Prostate gland (tissue), 2 donors: ENCODE measurements at regions not wholly inside any gene's neighbourhood (a gene's known extent, or its start where the extent isn't known, plus 50 kb on each side); places are given as distances from the start of the nearest gene placed in this dataset.

Experiments used
- DNase-seq: peaks from one replicate; pipeline ENCODE4 v3.0.0-alpha.2; 2019; ENCODE audit warnings: low spot score
- H3K27ac ChIP-seq, 2 donors: fragments of 200-600 bp; sonication (generic); 2 replicates each; pipeline ENCODE4 v1.5.1; 2017 to 2019
- H3K27me3 ChIP-seq: fragments of 200-600 bp; sonication (generic); replicated peaks from 2 replicates; pipeline ENCODE4 v1.5.1; 2019; ENCODE audit not compliant: insufficient read depth
- H3K36me3 ChIP-seq, 2 donors: fragments of 200-600 bp; sonication (generic); 1 replicate in 1 of 2; 2 replicates in 1 of 2; pipeline versions ENCODE4 v1.5.1 to v1.8.1; 2017 to 2019
- H3K4me1 ChIP-seq: fragments of 200-600 bp; sonication (generic); replicated peaks from 2 replicates; pipeline ENCODE4 v1.5.1; 2019
- H3K4me3 ChIP-seq, 2 donors: fragments of 200-600 bp; sonication (generic); 2 replicates each; pipeline ENCODE4 v1.5.1; 2017 to 2019
- H3K9me3 ChIP-seq: fragments of 200-600 bp; sonication (generic); 2 replicates; pipeline ENCODE4 v1.5.1; 2017
- POLR2A ChIP-seq: fragments of 450-650 bp; IDR thresholded peaks from one replicate; pipeline ENCODE4 v1.6.1; 2016; ENCODE audit warnings: antibody characterized with exemption, mild to moderate bottlenecking
- POLR2AphosphoS5 ChIP-seq: sonication (generic); formaldehyde crosslinking; IDR thresholded peaks from one replicate; pipeline ENCODE4 v1.6.1; 2017; ENCODE audit warnings: antibody characterized with exemption
- WGBS: methylation state at CpG from one replicate; pipeline ENCODE4 v1.1.5; 2018; 5-methylcytosine and 5-hydroxymethylcytosine counted together
- intact Hi-C: fragments of 100-400 bp; cut with DNase I; formaldehyde crosslinking; loops from one replicate; pipeline ENCODE4 v1.14.2; 2022
- TF ChIP-seq, protein P1 (sequence below), 4 experiments: fragments of 200-600 bp in 2 of 4; fragments of 450-650 bp in 2 of 4; sonication (generic) in 2 of 4; IDR thresholded peaks; 1 replicate in 3 of 4; 2 replicates in 1 of 4; pipeline ENCODE4 v1.5.1; 2016 to 2019; ENCODE audit warnings: antibody characterized with exemption in 4 of 4, mild to moderate bottlenecking in 2 of 4, moderate library complexity in 2 of 4

DNA sequence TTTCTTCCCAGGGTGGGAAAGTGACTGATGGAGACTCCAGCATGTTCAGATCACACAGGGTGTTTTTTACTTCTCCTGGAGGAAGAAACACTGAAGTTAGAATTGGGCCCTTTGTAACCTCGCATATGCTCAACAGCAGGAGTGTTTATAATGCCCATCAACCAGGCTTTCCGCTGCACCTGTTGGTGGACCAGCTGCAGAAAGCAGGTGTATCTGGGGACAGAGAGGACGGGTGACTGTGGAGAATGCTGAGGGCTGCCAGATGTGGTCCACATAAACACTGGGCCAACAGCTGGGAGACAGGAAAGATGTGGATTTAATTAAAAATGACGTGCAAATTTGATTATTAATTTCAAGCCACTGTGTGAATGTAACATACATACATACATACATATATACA, 335.5 kb upstream of the SPRED2 start:
- WGBS: 91% methylated on average over 4 of the region's 4 CpGs
- Histone ChIP-seq H3K4me1 (no peaks in the 10 kb centered on the region), H3K27me3 (no peaks in the 10 kb centered on the region), H3K27ac (no peak overlapping the region), H3K9me3 (no peaks in the 10 kb centered on the region), H3K4me3 (no peak overlapping the region), H3K36me3 (no peaks in the 10 kb centered on the region)
- TF ChIP-seq POLR2A: no peak
- no peak for TF ChIP-seq POLR2AphosphoS5
- TF ChIP-seq, protein P1, sequence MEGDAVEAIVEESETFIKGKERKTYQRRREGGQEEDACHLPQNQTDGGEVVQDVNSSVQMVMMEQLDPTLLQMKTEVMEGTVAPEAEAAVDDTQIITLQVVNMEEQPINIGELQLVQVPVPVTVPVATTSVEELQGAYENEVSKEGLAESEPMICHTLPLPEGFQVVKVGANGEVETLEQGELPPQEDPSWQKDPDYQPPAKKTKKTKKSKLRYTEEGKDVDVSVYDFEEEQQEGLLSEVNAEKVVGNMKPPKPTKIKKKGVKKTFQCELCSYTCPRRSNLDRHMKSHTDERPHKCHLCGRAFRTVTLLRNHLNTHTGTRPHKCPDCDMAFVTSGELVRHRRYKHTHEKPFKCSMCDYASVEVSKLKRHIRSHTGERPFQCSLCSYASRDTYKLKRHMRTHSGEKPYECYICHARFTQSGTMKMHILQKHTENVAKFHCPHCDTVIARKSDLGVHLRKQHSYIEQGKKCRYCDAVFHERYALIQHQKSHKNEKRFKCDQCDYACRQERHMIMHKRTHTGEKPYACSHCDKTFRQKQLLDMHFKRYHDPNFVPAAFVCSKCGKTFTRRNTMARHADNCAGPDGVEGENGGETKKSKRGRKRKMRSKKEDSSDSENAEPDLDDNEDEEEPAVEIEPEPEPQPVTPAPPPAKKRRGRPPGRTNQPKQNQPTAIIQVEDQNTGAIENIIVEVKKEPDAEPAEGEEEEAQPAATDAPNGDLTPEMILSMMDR (IDR thresholded peaks at IDR 0.05): no peak
- DNase-seq: no peak
- intact Hi-C loops: no loop called here

DNA sequence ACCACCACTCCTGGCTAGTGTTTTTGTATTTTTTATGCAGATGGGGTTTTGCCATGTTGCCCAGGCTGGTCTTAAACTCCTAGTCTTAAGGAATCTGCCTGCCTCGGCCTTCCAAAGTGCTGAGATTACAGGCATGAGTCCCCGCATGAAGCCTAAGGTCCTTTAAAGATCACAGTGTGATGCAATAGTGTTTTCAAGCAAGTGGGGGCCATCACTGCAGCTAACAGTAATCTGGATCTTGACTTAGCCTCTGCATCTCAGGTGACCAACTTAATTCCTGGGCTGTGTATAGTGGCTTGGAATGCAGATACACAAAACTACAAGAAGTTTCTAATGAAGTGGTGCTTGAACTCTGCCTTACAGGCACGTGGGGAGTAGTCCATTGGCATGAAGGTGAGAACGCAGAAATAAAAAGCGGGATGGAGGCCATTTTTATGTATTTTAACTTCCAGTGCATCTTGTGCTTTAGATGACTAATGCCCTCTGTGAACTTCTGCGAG, 334.4 kb upstream of the SPRED2 start:
- Histone ChIP-seq H3K4me1 (no peaks in the 10 kb centered on the region), H3K27ac (no peak overlapping the region), H3K27me3 (no peaks in the 10 kb centered on the region), H3K36me3 (no peaks in the 10 kb centered on the region), H3K4me3 (no peak overlapping the region), H3K9me3 (no peaks in the 10 kb centered on the region)
- intact Hi-C loops: no loop called here
- WGBS: 87% methylated on average over 6 of the region's 6 CpGs
- TF ChIP-seq POLR2AphosphoS5: no peak
- TF ChIP-seq POLR2A: no peak
- TF ChIP-seq, protein P1 (IDR thresholded peaks at IDR 0.05): no peak
- no peak for DNase-seq

- Histone ChIP-seq H3K36me3 (no peaks in the 10 kb centered on the region), H3K4me3 (no peak overlapping the region), H3K9me3 (no peaks in the 10 kb centered on the region), H3K27me3 (no peaks in the 10 kb centered on the region), H3K4me1 (no peaks in the 10 kb centered on the region), H3K27ac (no peak overlapping the region)
- DNase-seq: no peak
- WGBS: 61% methylated on average over 3 of the region's 3 CpGs
- TF ChIP-seq, protein P1 (IDR thresholded peaks at IDR 0.05): no peak
- TF ChIP-seq POLR2AphosphoS5 (no peak), POLR2A (no peak)
- intact Hi-C loops: no loop called here
Measured at GRCh38 chr2:65765376-65765775, 333.0 kb upstream of the SPRED2 start.

DNA sequence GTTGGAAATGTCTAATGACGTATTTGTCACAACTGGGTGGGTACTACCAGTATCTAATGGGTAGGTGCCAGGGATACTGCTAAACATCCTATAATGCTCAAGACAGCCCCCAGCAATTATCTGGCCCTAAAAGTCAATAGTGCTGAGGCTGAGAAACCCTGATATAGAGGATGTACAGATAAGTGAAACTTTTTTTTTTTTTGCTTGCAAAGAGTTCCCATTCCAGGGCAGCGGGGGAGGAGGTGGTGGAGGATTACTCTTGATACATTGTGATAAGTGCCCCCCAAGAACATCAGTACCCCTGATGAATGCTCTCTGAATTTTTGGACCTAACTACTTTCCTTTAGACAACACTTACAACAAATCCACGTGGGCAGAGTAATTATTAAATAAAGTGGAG, 329.7 kb upstream of the SPRED2 start:
- 82% methylated on average over 3 of the region's 3 CpGs for WGBS
- H3K4me1 ChIP-seq: no peaks in the 10 kb centered on the region

GRCh38 chr2:65754219-65754618, 321.8 kb upstream of the SPRED2 start:
- Histone ChIP-seq H3K36me3 (no peaks in the 10 kb centered on the region), H3K27me3 (no peaks in the 10 kb centered on the region), H3K9me3 (no peaks in the 10 kb centered on the region), H3K27ac (no peak overlapping the region), H3K4me1 (no peaks in the 10 kb centered on the region), H3K4me3 (no peak overlapping the region)
- WGBS: 67% methylated on average over 1 of the region's 1 CpG
- intact Hi-C loops: no loop called here
- TF ChIP-seq POLR2A (no peak), POLR2AphosphoS5 (no peak)
- TF ChIP-seq, protein P1 (IDR thresholded peaks at IDR 0.05): no peak
- DNase-seq: no peak

More for the DNA sequence above, 329.7 kb upstream of the SPRED2 start:
- Histone ChIP-seq H3K36me3 (no peaks in the 10 kb centered on the region), H3K27me3 (no peaks in the 10 kb centered on the region), H3K27ac (no peak overlapping the region), H3K9me3 (no peaks in the 10 kb centered on the region), H3K4me3 (no peak overlapping the region)
- no peak for DNase-seq
- no peak for TF ChIP-seq POLR2AphosphoS5
- TF ChIP-seq, protein P1 (IDR thresholded peaks at IDR 0.05): no peak
- no peak for TF ChIP-seq POLR2A
- intact Hi-C loops: no loop called here
